Endothelial cell of umbilical vein (primary cell): ENCODE measurements at regions not wholly inside any gene's neighbourhood (a gene's known extent, or its start where the extent isn't known, plus 50 kb on each side); places are given as distances from the start of the nearest gene placed in this dataset.

Experiments
- BruUV-seq: library from RNA; stranded (reverse); fragments of 400-500 nt; replicated peaks from 2 replicates; lab custom pipeline; 2021; lab: Mats Ljungman, UMichigan
- CTCF ChIA-PET: fragments of 300-600, 350-600 bp; sonication (Branson Sonifier 250); formaldehyde crosslinking; loops from one replicate; lab custom pipeline; 2021; ENCODE audit warnings: antibody characterized with exemption, inconsistent platforms; lab: Charles Lee
- POLR2A ChIA-PET: fragments of 300-600, 350-600 bp; sonication (Branson Sonifier 250); formaldehyde crosslinking; loops from one replicate; lab custom pipeline; 2021; ENCODE audit warnings: antibody characterized with exemption, inconsistent platforms; lab: Charles Lee
- DNase-seq: peaks from one replicate; pipeline ENCODE4 v3.0.0-alpha.2; 2011; ENCODE audit warnings: low read depth, low spot score
- FAIRE-seq: peaks from 2 replicates; lab custom pipeline; 2011; peaks lifted over from hg19 to GRCh38; lab: Jason Lieb, UNC
- H2AFZ ChIP-seq: 2 replicates; pipeline ENCODE4 v1.6.0; 2012; ENCODE audit warnings: low read depth, low read length, control low read depth, inconsistent platforms
- H3K27ac ChIP-seq: 2 replicates; pipeline ENCODE4 v1.5.1; 2011; ENCODE audit warnings: low read depth, mild to moderate bottlenecking, control low read depth, low read length, moderate library complexity; ENCODE audit not compliant: insufficient read depth
- H3K27me3 ChIP-seq, 2 experiments: 2 replicates each; pipeline versions ENCODE4 v1.6.0 to v1.6.1; 2011; ENCODE audit warnings: low read length in 2 of 2, mixed read lengths in 1 of 2; ENCODE audit not compliant: control insufficient read depth in 2 of 2, insufficient read depth in 2 of 2
- H3K36me3 ChIP-seq, 2 experiments: 2 replicates in 1 of 2; 3 replicates in 1 of 2; pipeline ENCODE4 v1.5.1; 2011; ENCODE audit warnings: low read length in 2 of 2, mild to moderate bottlenecking in 1 of 2, moderate library complexity in 1 of 2; ENCODE audit not compliant: control insufficient read depth in 2 of 2, insufficient read depth in 2 of 2; ENCODE audit errors: extremely low read depth in 1 of 2
- H3K4me1 ChIP-seq: 3 replicates; pipeline ENCODE4 v1.5.1; 2011; ENCODE audit warnings: mild to moderate bottlenecking, low read length; ENCODE audit not compliant: control insufficient read depth, insufficient read depth; ENCODE audit errors: extremely low read depth
- H3K4me2 ChIP-seq: 2 replicates; pipeline ENCODE4 v1.6.1; 2011; ENCODE audit warnings: low read length, control low read depth, mixed read lengths; ENCODE audit not compliant: insufficient read depth
- H3K4me3 ChIP-seq, 3 experiments: fragments of 200-600 bp in 1 of 3; sonication (generic), shearing (Covaris generic) in 1 of 3; replicated peaks in 1 of 3; 2 replicates each; pipeline ENCODE4 v1.5.1; 2011 to 2016; ENCODE audit warnings: control low read depth in 3 of 3, low read length in 3 of 3, mild to moderate bottlenecking in 2 of 3, inconsistent platforms in 1 of 3, low read depth in 1 of 3, moderate library complexity in 1 of 3; ENCODE audit not compliant: insufficient read depth in 1 of 3
- H3K79me2 ChIP-seq: 2 replicates; pipeline ENCODE4 v1.6.0; 2012; ENCODE audit warnings: low read length, inconsistent platforms; ENCODE audit not compliant: control insufficient read depth, insufficient read depth
- H3K9ac ChIP-seq: replicated peaks from 2 replicates; pipeline ENCODE3; 2011; ENCODE audit warnings: low read length, control low read depth; ENCODE audit not compliant: insufficient read depth; ENCODE audit errors: extremely low read depth
- H3K9me1 ChIP-seq: replicated peaks from 3 replicates; pipeline ENCODE4 v1.6.0; 2011; ENCODE audit warnings: mild to moderate bottlenecking, low read length; ENCODE audit not compliant: control insufficient read depth, insufficient read depth; ENCODE audit errors: extremely low read depth
- H3K9me3 ChIP-seq: replicated peaks from 2 replicates; pipeline ENCODE4 v1.5.1; 2012; ENCODE audit warnings: low read length, inconsistent platforms; ENCODE audit not compliant: control insufficient read depth, insufficient read depth
- H4K20me1 ChIP-seq: replicated peaks from 2 replicates; pipeline ENCODE3; 2011; ENCODE audit warnings: mild to moderate bottlenecking, low read length; ENCODE audit not compliant: control insufficient read depth, insufficient read depth; ENCODE audit errors: extremely low read depth
- CTCF ChIP-seq, 2 donors: IDR thresholded peaks; 1 replicate in 1 of 2; 2 replicates in 1 of 2; pipeline ENCODE4 v1.5.1; 2011; ENCODE audit warnings: low read length in 2 of 2, mild to moderate bottlenecking in 2 of 2, moderate library complexity in 2 of 2, control low read depth in 1 of 2, inconsistent platforms in 1 of 2, low read depth in 1 of 2; ENCODE audit not compliant: insufficient read depth in 1 of 2; ENCODE audit errors: extremely low read depth in 1 of 2
- EZH2 ChIP-seq: IDR thresholded peaks from 2 replicates; pipeline ENCODE4 v1.6.1; 2012; ENCODE audit warnings: borderline replicate concordance, low read depth, mild to moderate bottlenecking, moderate library complexity, low read length, inconsistent platforms; ENCODE audit not compliant: severe bottlenecking
- FOS ChIP-seq: IDR thresholded peaks from 2 replicates; pipeline ENCODE4 v1.6.1; 2011; ENCODE audit warnings: mild to moderate bottlenecking, low read length, moderate library complexity, borderline replicate concordance; ENCODE audit not compliant: insufficient read depth
- GATA2 ChIP-seq: IDR thresholded peaks from 2 replicates; pipeline ENCODE4 v1.7.0; 2011; ENCODE audit warnings: low read depth, mild to moderate bottlenecking, moderate library complexity, mixed read lengths, low read length; ENCODE audit not compliant: insufficient read length, insufficient read depth
- JUN ChIP-seq: IDR thresholded peaks from 2 replicates; pipeline ENCODE4 v1.6.1; 2011; ENCODE audit warnings: borderline replicate concordance, low read depth; ENCODE audit not compliant: insufficient read length, insufficient read depth
- MAX ChIP-seq: IDR thresholded peaks from 2 replicates; pipeline ENCODE4 v1.6.1; 2011; ENCODE audit not compliant: insufficient read depth, insufficient read length
- MYC ChIP-seq: IDR thresholded peaks from one replicate; pipeline ENCODE4 v1.6.1; 2011; ENCODE audit warnings: mild to moderate bottlenecking, low read depth, low read length
- POLR2A ChIP-seq: IDR thresholded peaks from 2 replicates; pipeline ENCODE4 v1.6.1; 2012; ENCODE audit warnings: low read depth, mild to moderate bottlenecking, control low read depth, low read length
- POLR2AphosphoS5 ChIP-seq: IDR thresholded peaks from 2 replicates; pipeline ENCODE4 v1.6.1; 2012; ENCODE audit warnings: low read depth, mild to moderate bottlenecking, control low read depth, low read length, moderate library complexity; ENCODE audit not compliant: insufficient read depth
- dilution Hi-C: fragments of 300-500 bp; cut with MboI; formaldehyde crosslinking; loops from one replicate; pipeline ENCODE4 v1.15.0; 2019; ENCODE audit warnings: low sequenced_read_pairs; ENCODE audit not compliant: extremely low pct_ligation_motif_present
- intact Hi-C: fragments of 100-400 bp; cut with micrococcal nuclease; formaldehyde crosslinking; loops from one replicate; pipeline ENCODE4 v1.10.0; 2022

- Histone ChIP-seq H3K4me1 (no peaks in the 10 kb centered on the region), H4K20me1 (no peaks in the 10 kb centered on the region), H3K27ac (no peak overlapping the region), H3K4me2 (no peak overlapping the region), H3K36me3 (no peaks in the 10 kb centered on the region), H2AFZ (no peak overlapping the region), H3K27me3 (no peaks in the 10 kb centered on the region), H3K9ac (no peak overlapping the region), H3K4me3 (no peak overlapping the region), H3K9me3 (no peaks in the 10 kb centered on the region), H3K79me2 (no peaks in the 10 kb centered on the region), H3K9me1 (no peaks in the 10 kb centered on the region)
- ChIA-PET CTCF (no interaction called here), POLR2A (no interaction called here)
- dilution Hi-C loops = no loop called here
- FAIRE-seq (no peak), DNase-seq (no peak)
- intact Hi-C loops = no loop called here
- BruUV-seq = no TSS peak
- TF ChIP-seq GATA2 (no peak), EZH2 (no peak)
Observed at GRCh38 chr6:139961190-139961589, 586.7 kb upstream of the CITED2 start.

- Histone ChIP-seq H3K9me1 (no peaks in the 10 kb centered on the region), H3K9ac (no peak overlapping the region), H3K27ac (no peak overlapping the region), H3K9me3 (no peaks in the 10 kb centered on the region), H3K4me3 (no peak overlapping the region), H3K4me1 (no peaks in the 10 kb centered on the region), H3K36me3 (no peaks in the 10 kb centered on the region), H3K27me3 (no peaks in the 10 kb centered on the region), H3K79me2 (no peaks in the 10 kb centered on the region), H4K20me1 (no peaks in the 10 kb centered on the region), H2AFZ (no peak overlapping the region), H3K4me2 (no peak overlapping the region)
- intact Hi-C loops = no loop called here
- TF ChIP-seq EZH2 = no peak
- no peak for TF ChIP-seq MYC
- TF ChIP-seq POLR2A = no peak
- no peak for TF ChIP-seq CTCF (IDR thresholded peaks at IDR 0.05; ENCODE audit: extremely low read depth in 1 of 2, insufficient read depth in 1 of 2, low read depth in 1 of 2, low read length in 2 of 2)
- no peak for TF ChIP-seq GATA2
- TF ChIP-seq MAX = no peak
- TF ChIP-seq POLR2AphosphoS5 = no peak
- no peak for TF ChIP-seq FOS
- TF ChIP-seq JUN = no peak
- dilution Hi-C loops = no loop called here
- ChIA-PET CTCF (interaction anchor here (0.8 kb wide), 2 partner anchors 10 to 67 kb away, joined by 3 read pairs; no protein-coding TSS in a partner anchor), POLR2A (no interaction called here)
- FAIRE-seq (no peak), DNase-seq (no peak)
- no TSS peak for BruUV-seq
Observed at GRCh38 chr6:139960671-139961070, 586.2 kb upstream of the CITED2 start.
